Stimulated activated memory B cell treated with anti-CD40 and anti-IgM and Interleukin-4, amounts not matched to agents 10 μg/mL and 1 μg/mL and 100 μg/mL, for 72 hours (primary cell): ENCODE measurements at regions not wholly inside any gene's neighbourhood (a gene's known extent, or its start where the extent isn't known, plus 50 kb on each side); places are given as distances from the start of the nearest gene placed in this dataset.

ENCODE experiments used
- ATAC-seq: fragments of 150-1000 bp; cut with Tn5 transposase; 2 replicates; pipeline ENCODE4 v1.10.0; 2021
- H3K27ac Mint-ChIP-seq: one replicate; pipeline ENCODE4 v1.8.0; 2022; ENCODE audit warnings: mild to moderate bottlenecking, mixed read lengths
- H3K27me3 Mint-ChIP-seq: one replicate; pipeline ENCODE4 v1.8.0; 2022; ENCODE audit warnings: mixed read lengths
- H3K36me3 Mint-ChIP-seq: one replicate; pipeline ENCODE4 v1.8.0; 2022; ENCODE audit warnings: mixed read lengths
- H3K4me1 Mint-ChIP-seq: one replicate; pipeline ENCODE4 v1.8.0; 2022; ENCODE audit warnings: mixed read lengths
- H3K4me3 Mint-ChIP-seq: one replicate; pipeline ENCODE4 v1.8.0; 2022; ENCODE audit warnings: mild to moderate bottlenecking, moderate library complexity, mixed read lengths
- H3K9me3 Mint-ChIP-seq: one replicate; pipeline ENCODE4 v1.8.0; 2022; ENCODE audit warnings: mixed read lengths

GRCh38 chr3:193997228-193998122, 138.5 kb upstream of the HES1 start:
- Mint-ChIP-seq H3K4me3 (no peak overlapping the region), H3K27me3 (peaks cover 37% of the 10 kb centered on the region), H3K9me3 (no peaks in the 10 kb centered on the region), H3K4me1 (peaks cover 9% of the 10 kb centered on the region), H3K27ac (no peak overlapping the region), H3K36me3 (no peaks in the 10 kb centered on the region)
- ATAC-seq, result no peak

GRCh38 chr3:193998123-193998448, 137.9 kb upstream of the HES1 start:
- no peak overlapping the region for H3K4me3 Mint-ChIP-seq
- H3K27me3 Mint-ChIP-seq, result peaks cover 37% of the 10 kb centered on the region
- no peaks in the 10 kb centered on the region for H3K9me3 Mint-ChIP-seq
- ATAC-seq, result no peak
- H3K4me1 Mint-ChIP-seq, result peaks cover 14% of the 10 kb centered on the region
- H3K36me3 Mint-ChIP-seq, result no peaks in the 10 kb centered on the region
- H3K27ac Mint-ChIP-seq, result no peak overlapping the region

- ATAC-seq, result no peak
- no peak overlapping the region for H3K27ac Mint-ChIP-seq
- H3K36me3 Mint-ChIP-seq, result no peaks in the 10 kb centered on the region
- no peak overlapping the region for H3K4me3 Mint-ChIP-seq
- H3K27me3 Mint-ChIP-seq, result peaks cover 37% of the 10 kb centered on the region
- H3K4me1 Mint-ChIP-seq, result peaks cover 20% of the 10 kb centered on the region
- H3K9me3 Mint-ChIP-seq, result no peaks in the 10 kb centered on the region
Observed at GRCh38 chr3:193998628-193999195, 137.2 kb upstream of the HES1 start.

GRCh38 chr3:194000100-194000499, 135.8 kb upstream of the HES1 start:
- H3K27me3 Mint-ChIP-seq, result peaks cover 28% of the 10 kb centered on the region
- no peak for ATAC-seq
- peaks cover 34% of the 10 kb centered on the region for H3K4me1 Mint-ChIP-seq
- H3K36me3 Mint-ChIP-seq, result no peaks in the 10 kb centered on the region
- H3K27ac Mint-ChIP-seq, result no peak overlapping the region
- no peak overlapping the region for H3K4me3 Mint-ChIP-seq
- H3K9me3 Mint-ChIP-seq, result no peaks in the 10 kb centered on the region

GRCh38 chr3:194000712-194001111, 135.2 kb upstream of the HES1 start:
- Mint-ChIP-seq H3K4me3 (no peak overlapping the region), H3K36me3 (no peaks in the 10 kb centered on the region), H3K4me1 (peaks cover 40% of the 10 kb centered on the region), H3K9me3 (no peaks in the 10 kb centered on the region), H3K27me3 (peaks cover 23% of the 10 kb centered on the region), H3K27ac (no peak overlapping the region)
- no peak for ATAC-seq

GRCh38 chr3:194001728-194002459, 134.1 kb upstream of the HES1 start:
- no peaks in the 10 kb centered on the region for H3K9me3 Mint-ChIP-seq
- peaks cover 18% of the 10 kb centered on the region for H3K27me3 Mint-ChIP-seq
- no peak overlapping the region for H3K4me3 Mint-ChIP-seq

GRCh38 chr3:194003114-194004057, 132.6 kb upstream of the HES1 start:
- H3K9me3 Mint-ChIP-seq, result no peaks in the 10 kb centered on the region
- peaks cover 38% of the 10 kb centered on the region for H3K4me1 Mint-ChIP-seq
- H3K27me3 Mint-ChIP-seq, result peaks cover 6% of the 10 kb centered on the region
- H3K36me3 Mint-ChIP-seq, result no peaks in the 10 kb centered on the region
- peak overlapping the region; percentile 5 for H3K27ac Mint-ChIP-seq
- ATAC-seq, result peak; percentile 94
- peak overlapping the region; percentile 68 for H3K4me3 Mint-ChIP-seq

More at GRCh38 chr3:194001728-194002459, 134.1 kb upstream of the HES1 start:
- ATAC-seq, result no peak
- Mint-ChIP-seq H3K4me1 (peaks cover 43% of the 10 kb centered on the region), H3K27ac (no peak overlapping the region), H3K36me3 (no peaks in the 10 kb centered on the region)

GRCh38 chr3:194005930-194006501, 129.9 kb upstream of the HES1 start:
- ATAC-seq, result no peak
- Mint-ChIP-seq H3K27me3 (no peaks in the 10 kb centered on the region), H3K36me3 (no peaks in the 10 kb centered on the region), H3K4me3 (no peak overlapping the region), H3K4me1 (peaks cover 38% of the 10 kb centered on the region), H3K27ac (no peak overlapping the region), H3K9me3 (no peaks in the 10 kb centered on the region)

- Mint-ChIP-seq H3K27ac (no peak overlapping the region), H3K9me3 (no peaks in the 10 kb centered on the region), H3K4me1 (peaks cover 32% of the 10 kb centered on the region), H3K4me3 (no peak overlapping the region), H3K27me3 (no peaks in the 10 kb centered on the region), H3K36me3 (no peaks in the 10 kb centered on the region)
- no peak for ATAC-seq
Observed at GRCh38 chr3:194007592-194008337, 128.2 kb upstream of the HES1 start.

- Mint-ChIP-seq H3K9me3 (no peaks in the 10 kb centered on the region), H3K36me3 (no peaks in the 10 kb centered on the region), H3K4me3 (no peak overlapping the region), H3K27ac (no peak overlapping the region), H3K27me3 (no peaks in the 10 kb centered on the region), H3K4me1 (peaks cover 20% of the 10 kb centered on the region)
- ATAC-seq, result no peak
Observed at GRCh38 chr3:194009019-194009418, 126.9 kb upstream of the HES1 start.

- ATAC-seq, result no peak
- H3K4me1 Mint-ChIP-seq, result peaks cover 10% of the 10 kb centered on the region
- H3K27ac Mint-ChIP-seq, result no peak overlapping the region
- no peaks in the 10 kb centered on the region for H3K9me3 Mint-ChIP-seq
- H3K4me3 Mint-ChIP-seq, result no peak overlapping the region
- no peaks in the 10 kb centered on the region for H3K27me3 Mint-ChIP-seq
- H3K36me3 Mint-ChIP-seq, result no peaks in the 10 kb centered on the region
Observed at GRCh38 chr3:194009892-194010533, 125.9 kb upstream of the HES1 start.

- Mint-ChIP-seq H3K4me1 (no peaks in the 10 kb centered on the region), H3K27me3 (no peaks in the 10 kb centered on the region), H3K27ac (no peak overlapping the region), H3K36me3 (no peaks in the 10 kb centered on the region), H3K4me3 (no peak overlapping the region), H3K9me3 (no peaks in the 10 kb centered on the region)
- no peak for ATAC-seq
Observed at GRCh38 chr3:194011807-194012206, 124.1 kb upstream of the HES1 start.

- Mint-ChIP-seq H3K9me3 (no peaks in the 10 kb centered on the region), H3K36me3 (no peaks in the 10 kb centered on the region), H3K27me3 (no peaks in the 10 kb centered on the region), H3K4me1 (no peaks in the 10 kb centered on the region), H3K4me3 (no peak overlapping the region), H3K27ac (no peak overlapping the region)
- ATAC-seq, result no peak
Observed at GRCh38 chr3:194013928-194014327, 122.0 kb upstream of the HES1 start.

- no peaks in the 10 kb centered on the region for H3K9me3 Mint-ChIP-seq
- H3K4me1 Mint-ChIP-seq, result no peaks in the 10 kb centered on the region
- no peaks in the 10 kb centered on the region for H3K27me3 Mint-ChIP-seq
- no peak for ATAC-seq
- no peak overlapping the region for H3K27ac Mint-ChIP-seq
- no peaks in the 10 kb centered on the region for H3K36me3 Mint-ChIP-seq
- H3K4me3 Mint-ChIP-seq, result no peak overlapping the region
Observed at GRCh38 chr3:194014756-194015155, 121.2 kb upstream of the HES1 start.
